ENCODE measurements at regions not wholly inside any gene's neighbourhood (a gene's known extent, or its start where the extent isn't known, plus 50 kb on each side); places are given as distances from the start of the nearest gene placed in this dataset.

DNA sequence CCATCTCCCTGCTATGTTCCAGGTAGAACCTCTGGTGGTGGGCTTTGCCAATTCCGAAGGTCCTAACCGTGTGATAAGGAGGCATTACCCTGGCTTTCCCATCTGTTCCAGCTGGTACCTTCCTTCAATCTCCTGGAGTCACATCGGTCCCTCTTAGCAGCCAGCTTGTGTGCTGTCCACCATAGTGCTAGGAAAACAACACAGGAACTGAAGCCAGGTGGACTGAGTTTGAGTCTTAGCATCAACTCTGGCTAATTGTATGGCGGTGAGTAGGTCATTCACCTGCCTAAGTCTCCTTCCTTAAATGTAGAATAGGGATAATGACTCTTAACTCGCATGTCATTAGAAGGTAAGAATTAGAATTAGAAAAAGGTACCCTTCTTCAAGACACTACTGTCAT, 159.6 kb upstream of the E2F8 start:
- Histone ChIP-seq H3K27ac (ENCODE audit: insufficient read depth, low read depth, low read length) (no peak overlapping the region), H3K9me3 (replicated peaks; ENCODE audit: control insufficient read depth, insufficient read depth, low read length) (no peaks in the 10 kb centered on the region), H3K79me2 (ENCODE audit: control insufficient read depth, insufficient read depth, low read length) (no peaks in the 10 kb centered on the region), H3K9ac (replicated peaks; ENCODE audit: extremely low read depth, insufficient read depth, low read length) (no peak overlapping the region), H3K4me3 (replicated peaks in 1 of 3; ENCODE audit: insufficient read depth in 1 of 3, low read depth in 1 of 3, low read length in 3 of 3) (no peak overlapping the region), H3K36me3 (ENCODE audit: control insufficient read depth in 2 of 2, extremely low read depth in 1 of 2, insufficient read depth in 2 of 2, low read length in 2 of 2) (no peaks in the 10 kb centered on the region), H3K4me1 (ENCODE audit: control insufficient read depth, extremely low read depth, insufficient read depth, low read length) (no peaks in the 10 kb centered on the region), H3K4me2 (ENCODE audit: insufficient read depth, low read length) (no peak overlapping the region), H3K9me1 (replicated peaks; ENCODE audit: control insufficient read depth, extremely low read depth, insufficient read depth, low read length) (no peaks in the 10 kb centered on the region), H4K20me1 (replicated peaks; ENCODE audit: control insufficient read depth, extremely low read depth, insufficient read depth, low read length) (no peaks in the 10 kb centered on the region), H2AFZ (ENCODE audit: low read depth, low read length) (no peak overlapping the region), H3K27me3 (ENCODE audit: control insufficient read depth in 2 of 2, insufficient read depth in 2 of 2, low read length in 2 of 2) (no peaks in the 10 kb centered on the region)
- dilution Hi-C loops (cut with MboI; ENCODE audit: extremely low pct_ligation_motif_present, low sequenced_read_pairs): no loop called here
- FAIRE-seq: no peak
- no TSS peak for BruUV-seq (replicated peaks)
- POLR2A ChIA-PET: no interaction called here
- CTCF ChIA-PET: no interaction called here
- TF ChIP-seq, protein P1, sequence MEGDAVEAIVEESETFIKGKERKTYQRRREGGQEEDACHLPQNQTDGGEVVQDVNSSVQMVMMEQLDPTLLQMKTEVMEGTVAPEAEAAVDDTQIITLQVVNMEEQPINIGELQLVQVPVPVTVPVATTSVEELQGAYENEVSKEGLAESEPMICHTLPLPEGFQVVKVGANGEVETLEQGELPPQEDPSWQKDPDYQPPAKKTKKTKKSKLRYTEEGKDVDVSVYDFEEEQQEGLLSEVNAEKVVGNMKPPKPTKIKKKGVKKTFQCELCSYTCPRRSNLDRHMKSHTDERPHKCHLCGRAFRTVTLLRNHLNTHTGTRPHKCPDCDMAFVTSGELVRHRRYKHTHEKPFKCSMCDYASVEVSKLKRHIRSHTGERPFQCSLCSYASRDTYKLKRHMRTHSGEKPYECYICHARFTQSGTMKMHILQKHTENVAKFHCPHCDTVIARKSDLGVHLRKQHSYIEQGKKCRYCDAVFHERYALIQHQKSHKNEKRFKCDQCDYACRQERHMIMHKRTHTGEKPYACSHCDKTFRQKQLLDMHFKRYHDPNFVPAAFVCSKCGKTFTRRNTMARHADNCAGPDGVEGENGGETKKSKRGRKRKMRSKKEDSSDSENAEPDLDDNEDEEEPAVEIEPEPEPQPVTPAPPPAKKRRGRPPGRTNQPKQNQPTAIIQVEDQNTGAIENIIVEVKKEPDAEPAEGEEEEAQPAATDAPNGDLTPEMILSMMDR (IDR thresholded peaks at IDR 0.05; ENCODE audit: extremely low read depth in 1 of 2, insufficient read depth in 1 of 2, low read depth in 1 of 2, low read length in 2 of 2): no peak
- TF ChIP-seq GATA2 (IDR thresholded peaks at IDR 0.05; ENCODE audit: insufficient read depth, insufficient read length, low read depth, low read length) (no peak), POLR2A (IDR thresholded peaks at IDR 0.05; ENCODE audit: low read depth, low read length) (no peak), FOS (IDR thresholded peaks at IDR 0.05; ENCODE audit: borderline replicate concordance, insufficient read depth, low read length) (no peak), JUN (IDR thresholded peaks at IDR 0.05; ENCODE audit: borderline replicate concordance, insufficient read depth, insufficient read length, low read depth) (no peak), POLR2AphosphoS5 (IDR thresholded peaks at IDR 0.05; ENCODE audit: insufficient read depth, low read depth, low read length) (no peak), EZH2 (IDR thresholded peaks at IDR 0.05; ENCODE audit: borderline replicate concordance, low read depth, low read length, severe bottlenecking) (no peak), MYC (IDR thresholded peaks at IDR 0.05; ENCODE audit: low read depth, low read length) (no peak)
- TF ChIP-seq, protein P2, sequence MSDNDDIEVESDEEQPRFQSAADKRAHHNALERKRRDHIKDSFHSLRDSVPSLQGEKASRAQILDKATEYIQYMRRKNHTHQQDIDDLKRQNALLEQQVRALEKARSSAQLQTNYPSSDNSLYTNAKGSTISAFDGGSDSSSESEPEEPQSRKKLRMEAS (IDR thresholded peaks at IDR 0.05; ENCODE audit: insufficient read depth, insufficient read length): no peak
- DNase-seq (ENCODE audit: low read depth, low spot score): no peak
- intact Hi-C loops (cut with micrococcal nuclease): no loop called here

Measured in endothelial cell of umbilical vein (primary cell).